ENCODE measurements at regions not wholly inside any gene's neighbourhood (a gene's known extent, or its start where the extent isn't known, plus 50 kb on each side); places are given as distances from the start of the nearest gene placed in this dataset.

GRCh38 chr5:167771571-167771970 is 519.9 kb upstream of the WWC1 start:
- H3K4me3 ChIP-seq: no peak overlapping the region
- peak overlapping the region in 1 of 21 experiments; percentile 59 for H3K27ac ChIP-seq

GRCh38 chr5:167773668-167774301 is 517.7 kb upstream of the WWC1 start:
- H3K27ac ChIP-seq: no peak overlapping the region

GRCh38 chr5:167777746-167778145 is 513.7 kb upstream of the WWC1 start:
- H3K4me3 ChIP-seq: no peak overlapping the region
- H3K27ac ChIP-seq: no peak overlapping the region

More at GRCh38 chr5:167773668-167774301, 517.7 kb upstream of the WWC1 start:
- H3K4me3 ChIP-seq: no peak overlapping the region

GRCh38 chr5:167778228-167778627 is 513.2 kb upstream of the WWC1 start:
- no peak overlapping the region for H3K4me3 ChIP-seq
- no peak overlapping the region for H3K27ac ChIP-seq

- H3K27ac ChIP-seq: no peak overlapping the region
Observed at GRCh38 chr5:167779644-167780043, 511.8 kb upstream of the WWC1 start.

GRCh38 chr5:167780177-167780576 is 511.3 kb upstream of the WWC1 start:
- no peak overlapping the region for H3K4me3 ChIP-seq
- H3K27ac ChIP-seq: no peak overlapping the region

More at GRCh38 chr5:167779644-167780043, 511.8 kb upstream of the WWC1 start:
- no peak overlapping the region for H3K4me3 ChIP-seq

- no peak overlapping the region for H3K4me3 ChIP-seq
- H3K27ac ChIP-seq: no peak overlapping the region
Observed at GRCh38 chr5:167783145-167783817, 508.2 kb upstream of the WWC1 start.

GRCh38 chr5:167785106-167785505 is 506.3 kb upstream of the WWC1 start:
- Histone ChIP-seq H3K4me3 (no peak overlapping the region), H3K27ac (no peak overlapping the region)

GRCh38 chr5:167785901-167786300 is 505.5 kb upstream of the WWC1 start:
- peak overlapping the region in 2 of 21 experiments; percentile 2 to 16 for H3K27ac ChIP-seq
- H3K4me3 ChIP-seq: no peak overlapping the region

GRCh38 chr5:167786871-167787578 is 504.4 kb upstream of the WWC1 start:
- peak overlapping the region in 2 of 21 experiments; percentile 33 to 50 for H3K27ac ChIP-seq

GRCh38 chr5:167790045-167790444 is 501.4 kb upstream of the WWC1 start:
- peak overlapping the region in 2 of 21 experiments; percentile 22 to 68 for H3K27ac ChIP-seq
- no peak overlapping the region for H3K4me3 ChIP-seq

More at GRCh38 chr5:167786871-167787578, 504.4 kb upstream of the WWC1 start:
- no peak overlapping the region for H3K4me3 ChIP-seq

- Histone ChIP-seq H3K4me3 (no peak overlapping the region), H3K27ac (peak overlapping the region in 2 of 21 experiments; percentile 22 to 68)
Observed at GRCh38 chr5:167790462-167791260, 500.8 kb upstream of the WWC1 start.

GRCh38 chr5:167792514-167792913 is 498.9 kb upstream of the WWC1 start:
- no peak overlapping the region for H3K4me3 ChIP-seq
- no peak overlapping the region for H3K27ac ChIP-seq

- H3K4me3 ChIP-seq: no peak overlapping the region
- H3K27ac ChIP-seq: no peak overlapping the region
Observed at GRCh38 chr5:167793700-167794099, 497.7 kb upstream of the WWC1 start.

GRCh38 chr5:167794121-167794520 is 497.3 kb upstream of the WWC1 start:
- no peak overlapping the region for H3K4me3 ChIP-seq
- H3K27ac ChIP-seq: no peak overlapping the region

- no peak overlapping the region for H3K27ac ChIP-seq
- no peak overlapping the region for H3K4me3 ChIP-seq
Observed at GRCh38 chr5:167796672-167797071, 494.8 kb upstream of the WWC1 start.

- H3K4me3 ChIP-seq: no peak overlapping the region
- H3K27ac ChIP-seq: peak overlapping the region in 3 of 21 experiments; percentile 13 to 35 (median 33)
Observed at GRCh38 chr5:167797933-167798332, 493.5 kb upstream of the WWC1 start.

GRCh38 chr5:167798448-167798847 is 493.0 kb upstream of the WWC1 start:
- no peak overlapping the region for H3K4me3 ChIP-seq
- H3K27ac ChIP-seq: peak overlapping the region in 4 of 21 experiments; percentile 13 to 35 (median 28)

GRCh38 chr5:167800427-167800826 is 491.0 kb upstream of the WWC1 start:
- no peak overlapping the region for H3K27ac ChIP-seq
- no peak overlapping the region for H3K4me3 ChIP-seq

- Histone ChIP-seq H3K27ac (peak overlapping the region in 4 of 21 experiments; percentile 13 to 29 (median 25)), H3K4me3 (no peak overlapping the region)
Observed at GRCh38 chr5:167801999-167802398, 489.4 kb upstream of the WWC1 start.
